ENCODE measurements at regions not wholly inside any gene's neighbourhood (a gene's known extent, or its start where the extent isn't known, plus 50 kb on each side); places are given as distances from the start of the nearest gene placed in this dataset.
A peak's percentile ranks its signal among the peaks of the same experiment; 100 is the strongest.

GRCh38 chr13:63124863-63125262 is 1709.2 kb upstream of the PCDH20 start:
- no peaks in the 10 kb centered on the region for H3K27me3 ChIP-seq (ENCODE audit: insufficient read depth, low read length)
- TF ChIP-seq CTCF (conservative IDR thresholded peaks at IDR 0.05): peak; percentile 74
- H3T11ph ChIP-seq (ENCODE audit: low read length): no peak overlapping the region
- no peak overlapping the region for H3K4me3 Mint-ChIP-seq
- no peak overlapping the region for H3K4me2 ChIP-seq (ENCODE audit: insufficient read depth, insufficient read length, low read length)
- H3K9me3 ChIP-seq (ENCODE audit: control insufficient read depth, low read depth, low read length): no peaks in the 10 kb centered on the region
- H3K27me3 Mint-ChIP-seq (ENCODE audit: low read depth): no peaks in the 10 kb centered on the region
- H3K4me1 Mint-ChIP-seq: peaks cover 19 to 21% of the 10 kb centered on the region in 2 experiments
- no peak overlapping the region for H4K5ac ChIP-seq (ENCODE audit: insufficient read length, low read depth, low read length)
- H3K79me2 ChIP-seq (ENCODE audit: insufficient read depth, low read length): no peaks in the 10 kb centered on the region
- H2BK120ac ChIP-seq (ENCODE audit: low read depth, low read length, poor library complexity, severe bottlenecking): no peak overlapping the region
- WGBS (ENCODE audit: extremely low coverage, insufficient read length, low lambda C conversion rate): no CpG with 5 or more reads among the region's 1 CpG
- H4K8ac ChIP-seq (replicated peaks; ENCODE audit: insufficient read length, low read depth, low read length): no peak overlapping the region
- no peak overlapping the region for H2BK5ac ChIP-seq (ENCODE audit: insufficient read length, low read length)
- no peak overlapping the region for H3K27ac ChIP-seq (ENCODE audit: insufficient read length, low read depth, low read length)
- no peak overlapping the region for H3K18ac ChIP-seq (ENCODE audit: insufficient read length, low read depth, low read length)
- DNase-seq: no peak
- no peak overlapping the region for H2BK12ac ChIP-seq (ENCODE audit: insufficient read length, low read depth, low read length)
- no peaks in the 10 kb centered on the region for H3K23me2 ChIP-seq (ENCODE audit: insufficient read length, low read depth, low read length, poor library complexity, severe bottlenecking)
- no peak overlapping the region for H2BK15ac ChIP-seq (ENCODE audit: low read depth, low read length)
- no peak overlapping the region for H4K91ac ChIP-seq (ENCODE audit: insufficient read length, low read depth, low read length)
- H4K20me1 ChIP-seq (ENCODE audit: control insufficient read depth, insufficient read depth, insufficient read length): no peaks in the 10 kb centered on the region
- H3K14ac ChIP-seq (ENCODE audit: insufficient read depth, low read length): no peak overlapping the region
- H3K4me1 ChIP-seq (ENCODE audit: insufficient read depth, low read length): peaks cover 2% of the 10 kb centered on the region; the same call in 1 of the 2 replicates
- H3K27ac Mint-ChIP-seq: no peak overlapping the region
- H3K56ac ChIP-seq (ENCODE audit: insufficient read length, low read depth, low read length): no peak overlapping the region
- H2AK5ac ChIP-seq (ENCODE audit: insufficient read length, low read length): no peak overlapping the region
- no peak overlapping the region for H3K4ac ChIP-seq (ENCODE audit: low read depth, low read length)
- H3K9me3 Mint-ChIP-seq: no peaks in the 10 kb centered on the region
- no peaks in the 10 kb centered on the region for H3K36me3 Mint-ChIP-seq (ENCODE audit: insufficient read depth in 1 of 3, low read depth in 3 of 3)
- no peak overlapping the region for H2BK20ac ChIP-seq (ENCODE audit: low read depth, low read length, poor library complexity, severe bottlenecking)
- no peaks in the 10 kb centered on the region for H3K79me1 ChIP-seq (ENCODE audit: insufficient read depth, low read depth, low read length, poor library complexity, severe bottlenecking)
- H3K23ac ChIP-seq (ENCODE audit: insufficient read length, low read depth, low read length): no peak overlapping the region
- H2AFZ ChIP-seq (ENCODE audit: low read length): no peak overlapping the region
- no peak overlapping the region for H3K9ac ChIP-seq (ENCODE audit: extremely low read depth, insufficient read length, low read length)
